ENCODE measurements at regions not wholly inside any gene's neighbourhood (a gene's known extent, or its start where the extent isn't known, plus 50 kb on each side); places are given as distances from the start of the nearest gene placed in this dataset.

- peaks cover 0 to 4% (median under 1%) of the 10 kb centered on the region in 8 donors for H3K9me3 Mint-ChIP-seq
- H3K36me3 Mint-ChIP-seq = no peaks in the 10 kb centered on the region
- Histone ChIP-seq H3K4me3 (ENCODE audit: low read length in 2 of 2) (no peak overlapping the region), H3K27ac (ENCODE audit: low read depth, low read length) (no peak overlapping the region), H3K9me3 (ENCODE audit: control insufficient read depth in 1 of 2, low read length in 2 of 2) (no peaks in the 10 kb centered on the region), H3K36me3 (ENCODE audit: insufficient read depth, low read length) (no peaks in the 10 kb centered on the region), H3K27me3 (ENCODE audit: insufficient read depth, low read length) (no peaks in the 10 kb centered on the region), H3K4me1 (ENCODE audit: insufficient read depth, low read length) (no peaks in the 10 kb centered on the region)
- ChIA-PET POLR2A (ENCODE audit: partially characterized antibody) (no interaction called here), CTCF (ENCODE audit: partially characterized antibody) (no interaction called here)
- no peak overlapping the region for H3K4me3 Mint-ChIP-seq
- intact Hi-C loops (cut with micrococcal nuclease) = no loop called here
- H3K4me1 Mint-ChIP-seq = no peaks in the 10 kb centered on the region
- no peaks in the 10 kb centered on the region for H3K27me3 Mint-ChIP-seq
- H3K27ac Mint-ChIP-seq = no peak overlapping the region
- DNase-seq = no peak
Observed at GRCh38 chr4:96175871-96176270, 336.0 kb downstream of the PDHA2 start.

GRCh38 chr4:96183611-96184010 is 343.7 kb downstream of the PDHA2 start:
- Mint-ChIP-seq H3K36me3 (no peaks in the 10 kb centered on the region), H3K9me3 (peaks cover 0 to 5% (median 3%) of the 10 kb centered on the region in 8 donors), H3K27ac (no peak overlapping the region), H3K4me3 (no peak overlapping the region), H3K4me1 (no peaks in the 10 kb centered on the region), H3K27me3 (no peaks in the 10 kb centered on the region)
- no peak for DNase-seq
- Histone ChIP-seq H3K27ac (ENCODE audit: low read depth, low read length) (no peak overlapping the region), H3K9me3 (ENCODE audit: control insufficient read depth in 1 of 2, low read length in 2 of 2) (no peaks in the 10 kb centered on the region), H3K36me3 (ENCODE audit: insufficient read depth, low read length) (no peaks in the 10 kb centered on the region), H3K4me1 (ENCODE audit: insufficient read depth, low read length) (no peaks in the 10 kb centered on the region), H3K27me3 (ENCODE audit: insufficient read depth, low read length) (no peaks in the 10 kb centered on the region), H3K4me3 (ENCODE audit: low read length in 2 of 2) (no peak overlapping the region)
- intact Hi-C loops (cut with micrococcal nuclease) = no loop called here
- POLR2A ChIA-PET (ENCODE audit: partially characterized antibody) = no interaction called here
- CTCF ChIA-PET (ENCODE audit: partially characterized antibody) = no interaction called here

- no peaks in the 10 kb centered on the region for H3K9me3 ChIP-seq (ENCODE audit: control insufficient read depth in 1 of 2, low read length in 2 of 2)
Observed at GRCh38 chr4:96186593-96186992, 346.7 kb downstream of the PDHA2 start.

GRCh38 chr4:96189761-96190160 is 349.9 kb downstream of the PDHA2 start:
- no peaks in the 10 kb centered on the region for H3K36me3 Mint-ChIP-seq
- no peak overlapping the region for H3K27ac ChIP-seq (ENCODE audit: low read depth, low read length)
- no peaks in the 10 kb centered on the region for H3K36me3 ChIP-seq (ENCODE audit: insufficient read depth, low read length)
- H3K4me3 Mint-ChIP-seq = no peak overlapping the region
- H3K9me3 Mint-ChIP-seq = peaks cover 0 to 5% (median 1%) of the 10 kb centered on the region in 8 donors
- ChIA-PET POLR2A (ENCODE audit: partially characterized antibody) (no interaction called here), CTCF (ENCODE audit: partially characterized antibody) (no interaction called here)
- H3K27me3 Mint-ChIP-seq = no peaks in the 10 kb centered on the region
- H3K27me3 ChIP-seq (ENCODE audit: insufficient read depth, low read length) = no peaks in the 10 kb centered on the region
- intact Hi-C loops (cut with micrococcal nuclease) = no loop called here
- no peaks in the 10 kb centered on the region for H3K9me3 ChIP-seq (ENCODE audit: control insufficient read depth in 1 of 2, low read length in 2 of 2)
- no peaks in the 10 kb centered on the region for H3K4me1 Mint-ChIP-seq
- H3K4me3 ChIP-seq (ENCODE audit: low read length in 2 of 2) = no peak overlapping the region
- DNase-seq = no peak
- H3K4me1 ChIP-seq (ENCODE audit: insufficient read depth, low read length) = no peaks in the 10 kb centered on the region
- H3K27ac Mint-ChIP-seq = no peak overlapping the region

More at GRCh38 chr4:96186593-96186992, 346.7 kb downstream of the PDHA2 start:
- Mint-ChIP-seq H3K4me3 (no peak overlapping the region), H3K27me3 (no peaks in the 10 kb centered on the region), H3K36me3 (no peaks in the 10 kb centered on the region), H3K4me1 (no peaks in the 10 kb centered on the region), H3K27ac (no peak overlapping the region), H3K9me3 (peaks cover 0 to 5% (median 2%) of the 10 kb centered on the region in 8 donors)
- no peaks in the 10 kb centered on the region for H3K4me1 ChIP-seq (ENCODE audit: insufficient read depth, low read length)
- no peak overlapping the region for H3K4me3 ChIP-seq (ENCODE audit: low read length in 2 of 2)
- no peaks in the 10 kb centered on the region for H3K27me3 ChIP-seq (ENCODE audit: insufficient read depth, low read length)
- CTCF ChIA-PET (ENCODE audit: partially characterized antibody) = no interaction called here
- intact Hi-C loops (cut with micrococcal nuclease) = no loop called here
- POLR2A ChIA-PET (ENCODE audit: partially characterized antibody) = no interaction called here
- H3K27ac ChIP-seq (ENCODE audit: low read depth, low read length) = no peak overlapping the region
- DNase-seq = no peak
- H3K36me3 ChIP-seq (ENCODE audit: insufficient read depth, low read length) = no peaks in the 10 kb centered on the region

- H3K36me3 Mint-ChIP-seq = no peaks in the 10 kb centered on the region
- H3K27me3 ChIP-seq (ENCODE audit: insufficient read depth, low read length) = no peaks in the 10 kb centered on the region
- ChIA-PET POLR2A (ENCODE audit: partially characterized antibody) (no interaction called here), CTCF (ENCODE audit: partially characterized antibody) (no interaction called here)
- no peak overlapping the region for H3K27ac Mint-ChIP-seq
- H3K36me3 ChIP-seq (ENCODE audit: insufficient read depth, low read length) = no peaks in the 10 kb centered on the region
- DNase-seq = no peak
- no peak overlapping the region for H3K27ac ChIP-seq (ENCODE audit: low read depth, low read length)
- H3K4me1 ChIP-seq (ENCODE audit: insufficient read depth, low read length) = no peaks in the 10 kb centered on the region
- no peak overlapping the region for H3K4me3 ChIP-seq (ENCODE audit: low read length in 2 of 2)
- peaks cover 0 to 6% (median 2%) of the 10 kb centered on the region in 8 donors for H3K9me3 Mint-ChIP-seq
- H3K4me1 Mint-ChIP-seq = no peaks in the 10 kb centered on the region
- no peak overlapping the region for H3K4me3 Mint-ChIP-seq
- no peaks in the 10 kb centered on the region for H3K9me3 ChIP-seq (ENCODE audit: control insufficient read depth in 1 of 2, low read length in 2 of 2)
- H3K27me3 Mint-ChIP-seq = no peaks in the 10 kb centered on the region
- intact Hi-C loops (cut with micrococcal nuclease) = no loop called here
Observed at GRCh38 chr4:96193061-96193460, 353.2 kb downstream of the PDHA2 start.

- DNase-seq = no peak
- ChIA-PET POLR2A (ENCODE audit: partially characterized antibody) (no interaction called here), CTCF (ENCODE audit: partially characterized antibody) (no interaction called here)
- H3K27ac ChIP-seq (ENCODE audit: low read depth, low read length) = no peak overlapping the region
- Mint-ChIP-seq H3K4me1 (no peaks in the 10 kb centered on the region), H3K4me3 (no peak overlapping the region), H3K27ac (no peak overlapping the region), H3K9me3 (peaks cover 0 to 5% (median 0%) of the 10 kb centered on the region in 8 donors), H3K27me3 (no peaks in the 10 kb centered on the region), H3K36me3 (no peaks in the 10 kb centered on the region)
- H3K4me3 ChIP-seq (ENCODE audit: low read length in 2 of 2) = no peak overlapping the region
- H3K9me3 ChIP-seq (ENCODE audit: control insufficient read depth in 1 of 2, low read length in 2 of 2) = no peaks in the 10 kb centered on the region
- intact Hi-C loops (cut with micrococcal nuclease) = no loop called here
- H3K36me3 ChIP-seq (ENCODE audit: insufficient read depth, low read length) = no peaks in the 10 kb centered on the region
- no peaks in the 10 kb centered on the region for H3K4me1 ChIP-seq (ENCODE audit: insufficient read depth, low read length)
- no peaks in the 10 kb centered on the region for H3K27me3 ChIP-seq (ENCODE audit: insufficient read depth, low read length)
Observed at GRCh38 chr4:96194993-96195392, 355.1 kb downstream of the PDHA2 start.

GRCh38 chr4:96205143-96205936 is 365.4 kb downstream of the PDHA2 start:
- Histone ChIP-seq H3K36me3 (ENCODE audit: insufficient read depth, low read length) (no peaks in the 10 kb centered on the region), H3K4me1 (ENCODE audit: insufficient read depth, low read length) (no peaks in the 10 kb centered on the region), H3K4me3 (ENCODE audit: low read length in 2 of 2) (no peak overlapping the region), H3K9me3 (ENCODE audit: control insufficient read depth in 1 of 2, low read length in 2 of 2) (no peaks in the 10 kb centered on the region), H3K27ac (ENCODE audit: low read depth, low read length) (no peak overlapping the region), H3K27me3 (ENCODE audit: insufficient read depth, low read length) (no peaks in the 10 kb centered on the region)
- CTCF ChIA-PET (ENCODE audit: partially characterized antibody) = no interaction called here
- POLR2A ChIA-PET (ENCODE audit: partially characterized antibody) = no interaction called here
- H3K27me3 Mint-ChIP-seq = no peaks in the 10 kb centered on the region
- intact Hi-C loops (cut with micrococcal nuclease) = no loop called here
- H3K27ac Mint-ChIP-seq = no peak overlapping the region
- peaks cover 0 to 4% (median 0%) of the 10 kb centered on the region in 8 donors for H3K9me3 Mint-ChIP-seq
- no peak for DNase-seq
- H3K4me1 Mint-ChIP-seq = no peaks in the 10 kb centered on the region
- no peak overlapping the region for H3K4me3 Mint-ChIP-seq
- no peaks in the 10 kb centered on the region for H3K36me3 Mint-ChIP-seq

All from CD4-positive, alpha-beta memory T cell (primary cell).